ENCODE measurements at regions not wholly inside any gene's neighbourhood (a gene's known extent, or its start where the extent isn't known, plus 50 kb on each side); places are given as distances from the start of the nearest gene placed in this dataset.

DNA sequence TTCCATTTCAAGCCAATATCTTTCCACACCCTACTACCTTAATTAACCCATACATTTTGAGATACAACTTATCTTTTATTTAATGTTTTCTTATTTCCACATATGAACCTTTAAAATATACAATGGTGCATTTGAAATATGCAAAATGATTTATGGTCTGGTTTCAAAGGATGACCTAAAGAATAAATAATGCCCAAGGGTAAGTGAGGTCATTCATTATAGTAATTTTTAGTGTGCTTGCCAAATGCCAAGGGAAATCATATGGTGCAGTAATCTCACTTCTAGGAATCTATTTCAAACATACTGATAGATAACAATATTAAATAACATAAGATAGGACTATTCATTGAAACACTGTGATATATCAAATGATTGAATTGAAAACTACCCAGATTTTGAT, 1055.4 kb downstream of the AGBL1 start:
- no peak for DNase-seq

DNA sequence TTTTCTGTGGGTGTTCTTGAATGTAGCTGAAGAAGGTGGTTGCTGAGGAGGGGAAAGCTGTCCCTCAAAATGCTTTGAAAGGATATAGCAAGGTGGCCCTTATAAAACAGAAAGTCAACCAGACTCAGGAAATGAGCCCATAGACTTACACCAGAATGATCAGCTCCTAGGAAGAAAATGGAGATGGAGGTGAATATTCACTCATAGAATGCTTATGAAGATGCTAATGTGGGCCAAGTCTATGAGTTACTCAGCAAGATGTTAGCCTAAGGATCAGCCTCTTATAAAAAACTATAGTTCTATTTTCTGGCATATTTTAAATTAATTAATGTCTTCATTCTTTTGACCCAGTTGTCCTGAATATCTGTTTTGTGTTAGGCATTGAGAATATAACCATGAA, 1054.0 kb downstream of the AGBL1 start:
- DNase-seq: no peak

GRCh38 chr15:87131067-87131466, 1051.4 kb downstream of the AGBL1 start:
- DNase-seq: no peak

DNA sequence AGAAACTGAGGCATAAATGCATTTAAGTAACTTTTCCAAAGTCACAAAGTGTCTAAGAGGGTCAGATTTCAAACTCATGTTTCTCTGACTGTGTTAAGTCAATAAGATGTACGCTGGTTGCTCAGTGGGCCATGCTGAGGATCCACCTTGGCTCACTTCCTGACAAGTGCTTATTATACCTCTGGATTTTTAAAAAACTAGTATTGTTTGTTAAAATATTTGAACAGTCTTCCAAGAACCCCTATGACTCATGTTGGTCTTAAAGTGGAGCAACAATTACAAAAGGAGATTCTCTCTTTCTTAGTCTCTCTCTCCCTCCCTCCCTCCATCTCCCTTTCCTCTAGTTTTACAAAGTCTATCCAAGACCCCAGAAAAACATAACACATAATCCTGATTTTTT, 1050.2 kb downstream of the AGBL1 start:
- no peak for DNase-seq

- no peak for DNase-seq
Measured at GRCh38 chr15:87123676-87124382, 1044.2 kb downstream of the AGBL1 start.

DNA sequence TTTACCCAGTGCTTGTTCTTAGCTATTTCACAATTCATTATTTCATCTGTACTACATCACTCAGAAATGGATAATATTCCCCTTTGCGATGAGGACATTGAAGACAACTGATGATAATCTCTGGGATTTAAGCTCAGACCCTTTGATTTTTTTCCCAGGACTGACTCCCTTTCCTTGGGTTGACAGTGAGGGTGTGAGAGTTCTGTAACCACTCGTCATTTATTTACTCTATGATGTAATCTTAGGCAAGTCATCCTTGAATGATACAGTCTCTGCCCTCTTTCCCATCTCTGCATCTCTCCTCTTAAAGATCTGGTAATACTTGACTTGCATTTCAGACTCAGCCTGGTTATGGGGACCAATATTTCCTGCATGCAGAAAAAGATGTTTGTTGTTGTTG, 1041.7 kb downstream of the AGBL1 start:
- DNase-seq: no peak

DNA sequence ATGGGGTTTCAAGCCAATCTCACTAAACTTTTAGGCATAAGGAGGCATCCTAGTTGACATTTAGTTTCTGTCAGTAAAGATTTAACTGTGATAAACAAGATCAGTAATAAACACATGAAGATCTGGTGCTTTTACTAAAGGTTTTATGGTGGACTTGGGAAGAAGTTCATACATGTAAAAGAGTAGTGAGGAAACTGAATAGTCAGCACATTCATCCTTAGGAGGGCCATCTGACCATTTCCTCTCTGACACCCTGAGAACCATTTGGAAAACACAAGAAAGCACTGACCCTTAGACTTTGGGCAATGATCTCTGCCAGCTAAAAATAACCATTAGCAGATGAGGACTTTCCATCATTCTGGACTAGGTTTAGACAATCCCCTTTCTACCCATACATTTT, 1040.9 kb downstream of the AGBL1 start:
- DNase-seq: no peak

DNA sequence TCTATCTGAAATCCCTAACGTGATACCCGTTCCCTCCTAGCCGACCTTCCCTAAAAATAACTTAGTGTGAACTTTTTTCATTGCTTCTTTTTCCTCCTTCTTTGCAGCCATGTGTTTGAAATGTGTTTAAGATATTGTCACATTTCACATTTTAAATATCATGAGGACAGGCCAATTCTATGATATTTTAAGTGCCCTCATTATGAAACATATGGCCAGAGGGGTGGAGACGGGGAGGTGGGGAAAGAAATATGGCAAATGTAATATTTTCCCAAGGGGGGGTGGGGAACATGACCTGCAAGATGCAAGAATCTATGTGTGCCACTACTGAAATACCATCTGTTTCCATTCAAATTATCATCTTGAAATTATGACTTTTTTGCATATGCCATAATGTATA, 1039.2 kb downstream of the AGBL1 start:
- DNase-seq: no peak

- DNase-seq: no peak
Measured at GRCh38 chr15:87118435-87118834, 1038.8 kb downstream of the AGBL1 start.

DNA sequence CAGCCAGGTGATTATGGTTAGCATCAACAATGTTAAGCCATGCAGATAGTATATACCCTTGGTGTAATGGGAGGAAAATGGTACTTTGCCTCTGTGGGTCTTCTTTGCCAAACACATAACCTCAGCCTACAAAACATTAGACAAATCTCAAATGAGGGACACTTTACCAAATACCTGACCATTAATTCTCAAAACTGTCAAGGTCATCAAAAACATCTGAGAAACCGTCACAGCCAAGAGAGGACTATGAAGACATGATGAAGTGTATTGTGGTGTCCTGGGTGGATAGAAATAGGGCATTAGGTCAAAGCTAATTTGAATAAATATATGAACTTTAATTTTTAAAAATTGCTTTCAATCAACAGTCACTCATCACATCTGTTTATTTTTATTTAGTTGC, 1036.1 kb downstream of the AGBL1 start:
- no peak for DNase-seq

DNA sequence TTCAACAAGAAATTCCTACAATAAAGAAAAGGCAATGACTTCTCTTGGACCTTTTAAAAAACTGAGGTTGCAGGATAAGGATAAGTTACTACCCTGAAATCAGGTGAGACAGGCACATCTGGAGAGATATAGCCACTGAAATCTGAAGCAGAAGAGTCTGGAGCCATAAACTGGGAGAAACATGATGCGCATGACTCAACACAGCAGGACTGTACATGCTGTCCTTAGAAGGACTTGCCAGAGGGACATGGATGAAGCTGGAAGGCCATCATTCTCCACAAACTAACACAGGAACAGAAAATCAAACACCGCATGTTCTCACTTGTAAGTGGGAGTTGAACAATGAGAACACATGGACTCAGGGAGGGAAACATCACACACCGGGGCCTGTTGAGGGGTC, 1020.2 kb downstream of the AGBL1 start:
- DNase-seq: no peak

DNA sequence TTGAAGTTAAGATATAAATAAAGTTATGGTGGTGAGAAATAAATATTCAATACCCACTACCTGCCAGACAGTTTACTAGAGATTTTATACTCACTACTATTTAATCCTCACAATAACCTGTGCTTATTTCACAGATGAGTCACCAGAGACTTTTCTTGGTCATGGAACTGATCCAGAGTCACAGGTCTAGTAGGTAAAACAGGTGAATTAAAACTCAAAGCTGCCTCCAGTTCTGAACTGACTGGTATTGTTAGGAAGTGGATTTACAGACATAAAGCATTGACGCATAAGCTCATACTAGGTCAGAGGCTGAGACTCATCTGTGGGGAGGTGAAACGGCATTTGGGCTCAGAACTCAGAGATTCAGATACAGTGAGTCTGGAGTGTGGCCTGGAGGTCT, 1009.9 kb downstream of the AGBL1 start:
- no peak for DNase-seq

DNA sequence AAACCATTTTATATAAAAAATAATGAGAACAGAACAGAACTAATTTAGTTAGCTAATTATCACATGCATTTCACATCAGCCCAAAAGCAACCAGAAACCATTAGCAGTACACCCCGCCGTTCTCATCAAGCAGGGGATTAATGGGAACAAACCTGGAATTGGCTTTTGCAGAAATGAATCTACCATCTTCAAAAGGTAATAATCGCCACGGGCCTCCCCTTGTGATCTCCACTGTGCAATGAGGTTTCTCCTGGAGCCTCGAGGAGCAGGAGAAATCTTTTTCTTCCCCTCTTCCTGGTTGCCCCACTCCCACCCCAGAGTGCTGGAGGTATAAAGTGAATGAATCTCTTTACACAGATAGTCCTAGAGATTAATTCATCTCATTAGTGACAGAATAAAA, 1003.5 kb downstream of the AGBL1 start:
- DNase-seq: no peak

- DNase-seq: no peak
Measured at GRCh38 chr15:87082581-87082980, 1002.9 kb downstream of the AGBL1 start.

- DNase-seq: no peak
Measured at GRCh38 chr15:87080547-87080946, 1000.9 kb downstream of the AGBL1 start.

Data from stimulated activated CD8-positive, alpha-beta memory T cell treated with anti-CD3 and anti-CD28 coated beads, Interleukin-4, amount 100 ng/mL, for 48 hours (primary cell).